ENCODE measurements at regions not wholly inside any gene's neighbourhood (a gene's known extent, or its start where the extent isn't known, plus 50 kb on each side); places are given as distances from the start of the nearest gene placed in this dataset.

- peak; percentile 11 to 70 for DNase-seq (ENCODE audit: low read depth in 1 of 2, low spot score in 1 of 2)
- in situ Hi-C loops (cut with HindIII; ENCODE audit: low pct_unique_long_range_greater_than_20kb, low sequenced_read_pairs): no loop called here
- TF ChIP-seq JUND (IDR thresholded peaks at IDR 0.05; ENCODE audit: low read depth): peak; percentile 64; the same call in 1 of the 2 replicates
These were observed 452.8 kb upstream of the THBS1 start for GRCh38 chr15:39127925-39128617.

- TF ChIP-seq JUND (IDR thresholded peaks at IDR 0.05; ENCODE audit: low read depth): no peak
- in situ Hi-C loops (cut with HindIII; ENCODE audit: low pct_unique_long_range_greater_than_20kb, low sequenced_read_pairs): no loop called here
- peak in 1 of 2 experiments; percentile 19 for DNase-seq (ENCODE audit: low read depth in 1 of 2, low spot score in 1 of 2)
These were observed 452.1 kb upstream of the THBS1 start for GRCh38 chr15:39128746-39129145.

DNA sequence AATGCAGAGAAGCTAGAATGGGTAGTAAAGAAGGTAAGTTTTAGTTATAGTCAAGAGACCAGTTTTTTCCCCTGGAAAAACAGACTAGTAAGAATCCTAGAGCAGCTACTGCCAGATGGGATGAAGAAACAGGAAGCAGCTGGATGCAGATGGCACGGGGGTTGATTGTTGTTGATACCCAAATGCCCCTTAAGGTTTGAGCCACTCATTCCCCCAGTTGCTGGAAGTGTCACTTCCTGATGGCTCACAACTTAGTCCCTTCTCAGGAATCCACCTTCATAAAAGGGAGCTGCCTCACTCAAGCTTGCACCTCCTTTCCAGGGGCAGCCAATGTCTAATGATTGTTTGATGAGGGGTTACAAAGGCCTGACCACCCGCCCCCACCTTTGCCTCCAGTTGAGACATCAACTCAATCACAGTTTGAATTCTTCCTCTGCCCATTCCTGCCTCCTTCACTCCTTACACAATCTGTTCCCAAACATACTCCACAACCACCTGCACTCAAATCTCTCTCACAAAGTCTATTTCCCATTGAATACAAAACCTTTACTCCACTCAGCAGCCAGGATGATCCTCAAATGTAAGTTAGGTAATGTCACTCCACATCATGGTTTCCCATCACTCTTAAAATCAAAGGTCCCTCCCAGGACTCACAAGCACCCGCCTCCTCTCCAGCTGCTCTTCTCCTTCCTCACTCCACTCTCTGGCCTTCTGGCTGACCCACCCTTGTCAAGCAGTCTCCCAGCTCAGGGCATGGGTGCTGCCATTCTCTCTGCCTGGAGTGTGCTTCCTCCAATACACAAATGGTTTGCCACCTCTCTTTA lies 450.1 kb upstream of the THBS1 start:
- TF ChIP-seq JUND (IDR thresholded peaks at IDR 0.05; ENCODE audit: low read depth): no peak
- in situ Hi-C loops (cut with HindIII; ENCODE audit: low pct_unique_long_range_greater_than_20kb, low sequenced_read_pairs): no loop called here
- DNase-seq (ENCODE audit: low read depth in 1 of 2, low spot score in 1 of 2): no peak

- TF ChIP-seq JUND (IDR thresholded peaks at IDR 0.05; ENCODE audit: low read depth): no peak
- in situ Hi-C loops (cut with HindIII; ENCODE audit: low pct_unique_long_range_greater_than_20kb, low sequenced_read_pairs): no loop called here
- DNase-seq (ENCODE audit: low read depth in 1 of 2, low spot score in 1 of 2): no peak
These were observed 449.3 kb upstream of the THBS1 start for GRCh38 chr15:39131609-39132008.

GRCh38 chr15:39132070-39132469 lies 448.8 kb upstream of the THBS1 start:
- in situ Hi-C loops (cut with HindIII; ENCODE audit: low pct_unique_long_range_greater_than_20kb, low sequenced_read_pairs): no loop called here
- DNase-seq (ENCODE audit: low read depth in 1 of 2, low spot score in 1 of 2): no peak
- no peak for TF ChIP-seq JUND (IDR thresholded peaks at IDR 0.05; ENCODE audit: low read depth)

DNA sequence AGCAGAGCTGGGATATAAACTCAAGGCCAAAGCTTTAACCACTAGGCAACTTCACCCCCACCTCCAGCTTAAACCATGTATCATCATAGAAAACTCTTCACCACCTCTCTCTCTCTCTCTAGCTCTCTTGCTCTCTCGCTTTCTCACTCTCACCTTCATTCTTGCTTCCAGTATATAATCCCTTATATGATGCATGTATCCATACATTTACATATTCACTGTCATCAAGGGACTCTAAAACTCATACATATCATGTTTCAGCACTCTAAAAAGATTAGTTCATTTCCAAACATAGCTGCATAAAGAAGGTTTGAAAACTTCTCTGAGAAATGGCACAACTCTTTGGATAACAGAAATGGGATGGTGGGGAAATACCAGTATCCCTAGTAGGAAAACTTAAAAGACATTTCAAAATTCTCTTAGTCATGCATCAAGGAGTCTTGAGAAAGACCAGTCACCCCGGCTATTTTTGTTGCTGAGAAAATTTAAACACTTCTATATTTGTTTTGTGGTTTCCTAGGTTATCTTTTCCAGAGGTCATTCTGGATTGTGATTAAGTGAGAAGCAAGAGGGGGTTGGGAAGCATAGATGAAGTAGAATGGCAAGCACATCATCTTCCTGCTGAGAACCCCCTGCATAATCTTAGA lies 447.8 kb upstream of the THBS1 start:
- no peak for DNase-seq (ENCODE audit: low read depth in 1 of 2, low spot score in 1 of 2)
- TF ChIP-seq JUND (IDR thresholded peaks at IDR 0.05; ENCODE audit: low read depth): no peak
- in situ Hi-C loops (cut with HindIII; ENCODE audit: low pct_unique_long_range_greater_than_20kb, low sequenced_read_pairs): no loop called here

DNA sequence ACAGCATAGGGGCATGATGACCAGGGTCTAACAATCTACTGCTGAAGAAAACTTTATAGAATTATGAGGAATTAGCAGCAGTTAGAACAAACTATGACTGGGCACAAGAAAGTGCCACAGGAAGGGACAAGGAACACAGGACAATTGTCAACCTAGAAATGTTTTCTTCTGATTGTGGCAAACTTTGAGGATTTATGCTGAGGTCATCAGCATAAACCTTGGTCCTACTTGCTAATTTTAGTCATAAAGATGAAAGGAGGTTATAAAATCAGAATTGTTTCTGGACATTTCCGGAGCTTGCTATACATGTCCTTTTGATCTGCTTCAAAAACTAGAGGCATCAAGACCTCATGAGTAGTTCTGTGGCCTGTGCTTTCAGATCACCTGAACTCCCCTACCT lies 446.6 kb upstream of the THBS1 start:
- in situ Hi-C loops (cut with HindIII; ENCODE audit: low pct_unique_long_range_greater_than_20kb, low sequenced_read_pairs): no loop called here
- DNase-seq (ENCODE audit: low read depth in 1 of 2, low spot score in 1 of 2): no peak
- no peak for TF ChIP-seq JUND (IDR thresholded peaks at IDR 0.05; ENCODE audit: low read depth)

- TF ChIP-seq JUND (IDR thresholded peaks at IDR 0.05; ENCODE audit: low read depth): no peak
- in situ Hi-C loops (cut with HindIII; ENCODE audit: low pct_unique_long_range_greater_than_20kb, low sequenced_read_pairs): no loop called here
- no peak for DNase-seq (ENCODE audit: low read depth in 1 of 2, low spot score in 1 of 2)
These were observed 444.9 kb upstream of the THBS1 start for GRCh38 chr15:39135989-39136388.

DNA sequence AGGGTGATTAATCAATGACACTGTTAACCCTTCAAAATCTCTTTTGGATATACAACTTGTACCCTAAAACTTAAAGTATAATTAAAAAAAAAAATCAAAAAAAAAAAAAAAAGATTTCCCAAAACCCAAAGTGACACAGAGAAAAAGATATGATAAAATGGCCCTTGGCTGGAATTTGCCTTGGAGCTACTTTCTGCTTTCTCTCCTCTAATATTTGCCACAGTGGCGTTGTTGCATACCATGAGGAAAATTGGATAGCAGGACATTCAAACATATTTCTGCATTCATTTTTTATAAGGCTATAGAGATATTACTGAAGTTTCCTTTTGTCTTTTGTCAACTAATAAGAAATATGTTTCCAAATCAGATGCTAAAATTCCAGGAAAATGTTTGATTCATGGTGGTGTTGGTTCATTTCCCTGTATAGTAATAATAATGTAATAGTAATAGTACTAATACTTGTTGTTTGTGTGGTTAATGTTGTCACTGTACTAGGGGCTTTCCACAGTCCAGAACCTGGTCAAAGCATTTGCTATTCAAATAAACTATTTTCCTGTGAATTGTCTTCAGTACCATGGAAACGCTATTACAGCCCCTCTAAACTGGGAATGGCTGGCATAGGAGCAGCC lies 441.3 kb upstream of the THBS1 start:
- DNase-seq (ENCODE audit: low read depth in 1 of 2, low spot score in 1 of 2): no peak
- no peak for TF ChIP-seq JUND (IDR thresholded peaks at IDR 0.05; ENCODE audit: low read depth)
- in situ Hi-C loops (cut with HindIII; ENCODE audit: low pct_unique_long_range_greater_than_20kb, low sequenced_read_pairs): no loop called here

GRCh38 chr15:39140060-39140604 lies 440.7 kb upstream of the THBS1 start:
- in situ Hi-C loops (cut with HindIII; ENCODE audit: low pct_unique_long_range_greater_than_20kb, low sequenced_read_pairs): no loop called here
- peak in 1 of 2 experiments; percentile 47 for DNase-seq (ENCODE audit: low read depth in 1 of 2, low spot score in 1 of 2)

GRCh38 chr15:39142500-39142899 lies 438.4 kb upstream of the THBS1 start:
- no peak for TF ChIP-seq JUND (IDR thresholded peaks at IDR 0.05; ENCODE audit: low read depth)
- DNase-seq (ENCODE audit: low read depth in 1 of 2, low spot score in 1 of 2): no peak
- in situ Hi-C loops (cut with HindIII; ENCODE audit: low pct_unique_long_range_greater_than_20kb, low sequenced_read_pairs): no loop called here

More at GRCh38 chr15:39140060-39140604, 440.7 kb upstream of the THBS1 start:
- no peak for TF ChIP-seq JUND (IDR thresholded peaks at IDR 0.05; ENCODE audit: low read depth)

DNA sequence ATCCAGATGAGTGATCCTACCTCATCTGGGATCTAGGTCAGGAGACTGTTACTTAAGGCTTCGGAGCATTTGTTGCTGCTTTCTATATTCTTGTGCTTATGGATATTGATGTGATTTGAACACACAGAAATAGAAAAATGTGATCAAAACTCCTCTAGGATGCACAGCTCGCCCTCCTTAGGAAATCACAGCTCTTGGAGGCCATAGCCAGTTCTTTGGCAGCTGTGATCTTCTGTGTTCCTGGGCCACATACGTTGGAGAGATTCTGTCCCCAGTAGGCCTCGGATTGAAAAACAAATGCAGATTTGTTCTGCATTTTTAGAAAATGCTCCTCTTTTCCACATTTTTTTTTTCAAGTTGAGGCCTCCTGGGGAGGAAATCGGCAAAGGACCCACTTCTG lies 437.4 kb upstream of the THBS1 start:
- no peak for TF ChIP-seq JUND (IDR thresholded peaks at IDR 0.05; ENCODE audit: low read depth)
- in situ Hi-C loops (cut with HindIII; ENCODE audit: low pct_unique_long_range_greater_than_20kb, low sequenced_read_pairs): no loop called here
- no peak for DNase-seq (ENCODE audit: low read depth in 1 of 2, low spot score in 1 of 2)
